NCI-H146 treated with DMSO at 0.1 percent for 48 hours (cell line): ENCODE measurements at regions not wholly inside any gene's neighbourhood (a gene's known extent, or its start where the extent isn't known, plus 50 kb on each side); places are given as distances from the start of the nearest gene placed in this dataset.
A peak's percentile ranks its signal among the peaks of the same experiment; 100 is the strongest.

Source experiments
- DNase-seq: peaks from one replicate; lab custom pipeline; 2025; ENCODE audit not compliant: unreplicated experiment; lab: John Stamatoyannopoulos, UW

GRCh38 chr2:199136242-199136641, 321.5 kb downstream of the SATB2 start:
- no peak for DNase-seq

GRCh38 chr2:199131876-199132275, 325.9 kb downstream of the SATB2 start:
- DNase-seq = no peak

GRCh38 chr2:199131136-199131655, 326.5 kb downstream of the SATB2 start:
- DNase-seq = no peak

GRCh38 chr2:199130501-199130900, 327.2 kb downstream of the SATB2 start:
- DNase-seq = no peak

GRCh38 chr2:199128476-199129229, 329.1 kb downstream of the SATB2 start:
- no peak for DNase-seq

GRCh38 chr2:199119796-199120195, 337.9 kb downstream of the SATB2 start:
- DNase-seq = no peak

- DNase-seq = no peak
Measured at GRCh38 chr2:199118673-199119112, 339.0 kb downstream of the SATB2 start.

- DNase-seq = no peak
Measured at GRCh38 chr2:199115169-199115568, 342.6 kb downstream of the SATB2 start.

- no peak for DNase-seq
Measured at GRCh38 chr2:199113111-199113510, 344.6 kb downstream of the SATB2 start.

GRCh38 chr2:199111458-199111857, 346.3 kb downstream of the SATB2 start:
- DNase-seq = no peak

GRCh38 chr2:199108056-199108455, 349.7 kb downstream of the SATB2 start:
- no peak for DNase-seq

- no peak for DNase-seq
Measured at GRCh38 chr2:199105826-199106225, 351.9 kb downstream of the SATB2 start.

GRCh38 chr2:199101487-199101886, 356.3 kb downstream of the SATB2 start:
- no peak for DNase-seq

- peak; percentile 65 for DNase-seq
Measured at GRCh38 chr2:199100326-199101110, 357.2 kb downstream of the SATB2 start.

- no peak for DNase-seq
Measured at GRCh38 chr2:199092419-199092818, 365.3 kb downstream of the SATB2 start.

GRCh38 chr2:199085261-199085660, 372.5 kb downstream of the SATB2 start:
- DNase-seq = no peak

GRCh38 chr2:199070322-199070949, 387.3 kb downstream of the SATB2 start:
- no peak for DNase-seq

- DNase-seq = no peak
Measured at GRCh38 chr2:199064201-199064600, 393.5 kb downstream of the SATB2 start.

- DNase-seq = no peak
Measured at GRCh38 chr2:199057936-199058335, 399.8 kb downstream of the SATB2 start.

GRCh38 chr2:199055336-199055735, 402.4 kb downstream of the SATB2 start:
- no peak for DNase-seq

GRCh38 chr2:199042660-199043379, 414.9 kb downstream of the SATB2 start:
- DNase-seq = no peak
